ENCODE measurements at regions not wholly inside any gene's neighbourhood (a gene's known extent, or its start where the extent isn't known, plus 50 kb on each side); places are given as distances from the start of the nearest gene placed in this dataset.

DNA sequence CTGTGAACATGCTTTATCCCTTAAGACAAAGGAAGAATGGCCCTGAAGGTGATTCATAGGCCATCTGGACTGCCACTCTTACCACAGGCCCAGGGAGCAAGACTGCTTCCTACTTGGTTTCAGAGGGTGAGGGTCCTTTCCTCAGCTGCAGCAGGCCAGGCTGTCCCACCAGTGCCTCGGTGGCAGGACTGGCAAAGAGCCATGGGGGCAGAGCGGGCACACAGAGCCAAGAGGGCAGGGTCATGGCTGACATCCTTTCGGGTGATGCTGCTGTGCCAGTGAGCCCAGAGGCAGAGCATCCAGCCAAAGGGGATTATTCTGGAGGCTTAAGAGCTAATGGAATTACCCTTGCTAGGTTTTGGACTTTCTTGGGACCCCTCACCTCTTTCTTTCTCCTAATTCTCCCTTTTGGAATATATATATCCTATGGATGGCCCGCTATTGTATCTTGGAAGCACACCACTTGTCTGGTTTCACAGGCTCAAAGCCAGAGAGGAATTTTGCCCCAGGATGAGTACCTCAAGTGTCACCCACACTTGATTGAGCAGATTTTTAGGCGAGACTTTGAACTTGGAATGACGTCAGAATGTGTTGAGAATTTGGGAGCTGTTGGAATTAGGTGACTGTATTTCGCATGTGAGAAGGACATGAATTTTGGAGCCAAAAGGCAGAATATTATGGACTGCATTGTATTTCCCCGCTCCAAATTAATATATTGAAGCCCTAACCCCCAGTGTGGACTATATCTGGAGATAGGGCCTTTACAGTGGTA, 180.6 kb downstream of the BARX1 start:
- ChIA-PET CTCF (no interaction called here), POLR2A (ENCODE audit: unreplicated experiment) (no interaction called here)
- Histone ChIP-seq H3K27me3 (ENCODE audit: insufficient read depth, low read depth) (peaks cover 41% of the 10 kb centered on the region; the same call in 1 of the 2 replicates), H3K27ac (no peak overlapping the region), H2AFZ (no peak overlapping the region), H3K4me3 (no peak overlapping the region), H3K36me3 (ENCODE audit: low read depth) (no peaks in the 10 kb centered on the region), H4K20me1 (ENCODE audit: insufficient read depth) (no peaks in the 10 kb centered on the region), H3K4me1 (replicated peaks; ENCODE audit: insufficient read depth) (no peaks in the 10 kb centered on the region), H3K4me2 (no peak overlapping the region), H3F3A (ENCODE audit: insufficient read depth, low read depth) (no peaks in the 10 kb centered on the region), H3K9me2 (ENCODE audit: insufficient read depth) (no peaks in the 10 kb centered on the region), H3K79me2 (ENCODE audit: low read depth) (no peaks in the 10 kb centered on the region), H3K9me3 (ENCODE audit: insufficient read depth, low read depth) (no peaks in the 10 kb centered on the region)
- intact Hi-C loops (cut with micrococcal nuclease; ENCODE audit: unreplicated experiment): no loop called here
- no TSS peak for BruUV-seq (replicated peaks)
- DNase-seq: no peak
- TF ChIP-seq EZH2 (IDR thresholded peaks at IDR 0.05; ENCODE audit: low read depth) (no peak), CTCF (conservative IDR thresholded peaks at IDR 0.05) (no peak)

- Histone ChIP-seq H3K27me3 (ENCODE audit: insufficient read depth, low read depth) (peaks cover 23% of the 10 kb centered on the region; the same call in 1 of the 2 replicates), H3F3A (ENCODE audit: insufficient read depth, low read depth) (no peaks in the 10 kb centered on the region), H3K4me2 (no peak overlapping the region), H3K4me3 (no peak overlapping the region), H3K9me3 (ENCODE audit: insufficient read depth, low read depth) (no peaks in the 10 kb centered on the region), H3K9me2 (ENCODE audit: insufficient read depth) (no peaks in the 10 kb centered on the region), H3K79me2 (ENCODE audit: low read depth) (no peaks in the 10 kb centered on the region), H3K36me3 (ENCODE audit: low read depth) (no peaks in the 10 kb centered on the region), H3K4me1 (replicated peaks; ENCODE audit: insufficient read depth) (no peaks in the 10 kb centered on the region), H3K27ac (no peak overlapping the region), H2AFZ (no peak overlapping the region), H4K20me1 (ENCODE audit: insufficient read depth) (no peaks in the 10 kb centered on the region)
- POLR2A ChIA-PET (ENCODE audit: unreplicated experiment): interaction anchor here (0.6 kb wide), 1 partner anchor 11 kb away, joined by 6 read pairs; no protein-coding TSS in a partner anchor
- no TSS peak for BruUV-seq (replicated peaks)
- no peak for DNase-seq
- intact Hi-C loops (cut with micrococcal nuclease; ENCODE audit: unreplicated experiment): no loop called here
- TF ChIP-seq EZH2 (IDR thresholded peaks at IDR 0.05; ENCODE audit: low read depth) (no peak), CTCF (conservative IDR thresholded peaks at IDR 0.05) (no peak)
- CTCF ChIA-PET: no interaction called here
Observed at GRCh38 chr9:93771276-93771675, 183.9 kb downstream of the BARX1 start.

GRCh38 chr9:93761822-93762221, 185.4 kb downstream of the PHF2 start:
- H3K27me3 ChIP-seq (ENCODE audit: insufficient read depth, low read depth): peaks cover 4% of the 10 kb centered on the region; the same call in 1 of the 2 replicates
- intact Hi-C loops (cut with micrococcal nuclease; ENCODE audit: unreplicated experiment): no loop called here
- no peak overlapping the region for H3K4me2 ChIP-seq
- BruUV-seq (replicated peaks): no TSS peak
- no peak overlapping the region for H3K4me3 ChIP-seq
- H3K4me1 ChIP-seq (replicated peaks; ENCODE audit: insufficient read depth): no peaks in the 10 kb centered on the region
- no peaks in the 10 kb centered on the region for H3K9me2 ChIP-seq (ENCODE audit: insufficient read depth)
- no peak overlapping the region for H2AFZ ChIP-seq
- ChIA-PET POLR2A (ENCODE audit: unreplicated experiment) (no interaction called here), CTCF (no interaction called here)
- no peaks in the 10 kb centered on the region for H3K9me3 ChIP-seq (ENCODE audit: insufficient read depth, low read depth)
- H3K27ac ChIP-seq: no peak overlapping the region
- TF ChIP-seq CTCF (conservative IDR thresholded peaks at IDR 0.05): no peak
- TF ChIP-seq EZH2 (IDR thresholded peaks at IDR 0.05; ENCODE audit: low read depth): no peak
- no peaks in the 10 kb centered on the region for H3F3A ChIP-seq (ENCODE audit: insufficient read depth, low read depth)
- DNase-seq: no peak
- H4K20me1 ChIP-seq (ENCODE audit: insufficient read depth): no peaks in the 10 kb centered on the region
- H3K36me3 ChIP-seq (ENCODE audit: low read depth): no peaks in the 10 kb centered on the region
- H3K79me2 ChIP-seq (ENCODE audit: low read depth): no peaks in the 10 kb centered on the region
